DMS53 treated with DMSO at 0.1 percent for 48 hours (cell line): ENCODE measurements at regions not wholly inside any gene's neighbourhood (a gene's known extent, or its start where the extent isn't known, plus 50 kb on each side); places are given as distances from the start of the nearest gene placed in this dataset.
"Not testable (repeated sequence)": the region's sequence is repeated elsewhere in the genome, so short reads cannot be mapped to it uniquely, and the experiment has no call there.

Experiments
- DNase-seq: peaks from one replicate; lab custom pipeline; 2025; ENCODE audit not compliant: unreplicated experiment; lab: John Stamatoyannopoulos, UW

DNA sequence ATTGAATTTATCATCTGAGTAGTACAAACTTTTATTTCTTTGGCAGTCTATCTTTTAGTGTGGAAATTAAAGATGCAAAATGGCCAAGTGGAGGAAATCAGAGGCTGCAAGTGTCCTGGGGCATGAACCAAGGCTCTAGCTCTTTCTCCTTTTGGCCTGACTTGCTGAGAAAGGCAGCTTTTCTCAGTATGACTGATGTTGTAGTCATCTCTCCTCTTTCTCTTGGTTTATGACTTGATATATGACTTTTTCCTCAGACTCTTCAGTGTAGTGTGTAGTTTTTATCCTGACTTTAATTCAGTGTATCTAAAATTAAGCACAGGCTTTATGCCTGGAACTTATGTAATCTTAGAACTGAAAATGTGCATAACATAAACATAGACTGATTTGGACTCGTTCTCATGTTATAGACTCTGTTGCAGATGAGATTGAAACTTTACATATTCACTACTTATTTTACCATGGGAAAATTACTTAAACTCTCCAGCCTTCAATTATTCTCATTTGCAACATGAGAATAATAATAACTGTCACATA, 65.7 kb downstream of the SLITRK5 start:
- no peak for DNase-seq

GRCh38 chr13:87754097-87754496, 82.9 kb downstream of the SLITRK5 start:
- DNase-seq = no peak

DNA sequence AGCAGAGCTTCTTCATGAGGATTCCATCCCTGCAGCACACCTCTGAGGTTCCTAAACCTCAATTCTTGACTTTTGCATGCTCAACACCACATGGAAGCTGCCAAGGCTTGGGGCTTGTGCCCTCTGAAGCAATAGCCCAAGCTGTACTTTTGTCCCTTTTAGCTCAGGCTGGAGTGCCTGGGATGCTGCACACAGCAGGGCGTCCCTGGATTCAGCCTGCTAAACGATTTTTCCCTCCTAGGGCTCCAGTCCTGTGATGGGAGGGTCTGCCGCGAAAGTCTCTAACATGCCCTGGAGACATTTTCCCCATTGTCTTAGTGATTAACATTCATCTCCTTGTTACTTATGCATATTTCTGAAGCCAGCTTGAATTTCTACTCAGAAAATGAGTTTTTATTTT, 98.3 kb downstream of the SLITRK5 start:
- DNase-seq = no peak

DNA sequence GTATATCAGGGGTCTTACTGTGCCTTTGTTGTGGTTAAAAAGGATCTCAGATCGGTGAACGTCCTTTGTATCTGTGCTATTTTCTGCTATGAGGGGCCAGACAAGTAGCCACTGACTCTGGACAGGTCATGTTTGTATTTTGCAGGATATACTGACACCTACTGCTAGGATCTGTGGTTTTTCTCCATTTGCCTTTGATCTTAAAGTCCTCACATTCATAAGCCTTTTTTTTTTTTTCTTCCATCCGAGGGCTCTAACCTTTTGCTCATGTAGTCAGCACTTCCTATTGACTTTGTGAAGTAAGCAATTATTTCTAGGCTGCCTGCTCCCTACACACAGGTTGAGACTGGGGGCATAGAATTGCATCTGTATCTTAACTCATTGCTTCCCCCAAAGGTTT, 106.2 kb downstream of the SLITRK5 start:
- peak; percentile 10 for DNase-seq

- DNase-seq = no peak
These were observed 107.0 kb downstream of the SLITRK5 start for GRCh38 chr13:87778128-87778527.

- no peak for DNase-seq
These were observed 108.3 kb downstream of the SLITRK5 start for GRCh38 chr13:87779426-87779825.

- no peak for DNase-seq
These were observed 112.2 kb downstream of the SLITRK5 start for GRCh38 chr13:87783366-87783765.

- DNase-seq = no peak
These were observed 117.2 kb downstream of the SLITRK5 start for GRCh38 chr13:87788363-87788762.

DNA sequence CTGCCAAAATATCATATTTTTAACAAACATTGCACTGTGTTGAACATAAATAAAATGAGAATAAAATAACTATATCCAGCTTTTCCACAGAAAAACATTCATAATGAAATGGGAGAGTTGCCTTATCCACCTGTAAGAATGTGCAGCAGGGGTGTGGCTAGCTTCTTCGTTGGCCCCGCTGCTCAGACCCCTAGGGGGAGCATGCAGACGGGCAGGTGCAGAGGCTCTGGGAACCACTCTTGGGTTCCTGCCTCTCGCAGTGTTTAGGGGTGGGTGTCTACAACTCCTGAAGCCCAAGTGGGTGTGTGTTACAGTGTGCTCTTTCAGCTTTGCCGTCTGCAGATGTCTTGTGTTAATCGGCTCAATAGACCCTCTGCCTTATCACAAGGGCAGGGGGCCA, 121.7 kb downstream of the SLITRK5 start:
- DNase-seq = no peak

GRCh38 chr13:87798536-87798935, 127.4 kb downstream of the SLITRK5 start:
- no peak for DNase-seq

- no peak for DNase-seq
These were observed 139.2 kb downstream of the SLITRK5 start for GRCh38 chr13:87810391-87810801.

GRCh38 chr13:87810920-87811344, 139.8 kb downstream of the SLITRK5 start:
- DNase-seq = no peak

DNA sequence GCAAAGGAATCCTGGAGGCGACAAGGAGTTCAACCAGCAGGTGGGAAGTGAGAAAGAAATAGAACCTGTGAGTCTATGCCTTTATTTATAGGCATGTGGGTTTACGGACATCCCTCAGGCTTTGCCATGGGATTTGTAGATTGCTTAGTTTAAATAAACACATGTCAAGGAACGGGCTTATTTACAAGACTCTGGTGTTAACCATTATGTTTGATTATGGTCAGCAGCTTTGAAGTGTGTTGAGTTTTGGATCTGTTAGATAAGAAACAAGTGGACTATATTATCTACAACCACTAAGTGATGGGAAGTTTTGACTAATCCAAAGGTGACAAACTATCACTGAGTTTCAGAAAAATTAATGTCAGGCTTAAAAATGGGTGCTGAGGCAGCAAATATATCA, 143.2 kb downstream of the SLITRK5 start:
- DNase-seq = no peak

DNA sequence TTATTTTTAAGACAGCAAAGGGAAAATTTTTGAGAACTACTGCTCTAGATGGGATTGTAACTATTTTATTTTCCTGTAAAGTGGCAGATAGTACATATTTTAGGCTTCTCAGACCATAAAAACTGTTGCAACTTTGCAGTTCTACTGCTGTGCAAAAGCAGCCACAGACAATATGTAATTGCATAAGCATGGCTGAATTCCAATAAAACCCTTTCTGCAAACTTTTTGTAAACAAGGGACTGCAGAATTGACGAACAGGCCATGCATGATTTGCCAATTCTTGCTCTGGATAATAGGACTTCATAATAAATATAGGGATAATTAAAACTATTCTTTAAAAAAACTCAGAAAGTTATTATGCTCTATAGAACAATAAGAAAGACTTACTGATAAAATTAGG, 149.1 kb downstream of the SLITRK5 start:
- no peak for DNase-seq

DNA sequence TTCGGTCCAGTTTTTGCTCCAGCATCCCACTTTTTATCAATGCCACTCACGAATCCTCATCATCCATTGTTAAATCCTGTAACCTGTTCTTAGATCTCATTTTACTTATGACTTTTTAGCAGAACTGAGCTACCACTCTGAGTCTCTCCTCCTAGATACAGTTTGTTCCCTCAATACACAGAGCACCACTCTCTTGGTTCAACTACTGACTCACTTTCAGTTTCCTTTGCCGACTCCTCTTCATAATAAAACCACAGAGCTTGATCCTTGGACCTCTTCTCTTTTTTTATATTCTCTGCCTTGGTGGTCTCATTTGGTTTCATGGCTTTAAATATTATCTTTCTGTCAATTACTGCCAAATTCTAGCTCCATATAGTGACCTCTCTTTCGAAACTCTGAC, 150.3 kb downstream of the SLITRK5 start:
- DNase-seq = no peak

GRCh38 chr13:87826301-87826700, 155.1 kb downstream of the SLITRK5 start:
- DNase-seq = not testable (repeated sequence)

GRCh38 chr13:87827479-87827878, 156.3 kb downstream of the SLITRK5 start:
- DNase-seq = no peak

DNA sequence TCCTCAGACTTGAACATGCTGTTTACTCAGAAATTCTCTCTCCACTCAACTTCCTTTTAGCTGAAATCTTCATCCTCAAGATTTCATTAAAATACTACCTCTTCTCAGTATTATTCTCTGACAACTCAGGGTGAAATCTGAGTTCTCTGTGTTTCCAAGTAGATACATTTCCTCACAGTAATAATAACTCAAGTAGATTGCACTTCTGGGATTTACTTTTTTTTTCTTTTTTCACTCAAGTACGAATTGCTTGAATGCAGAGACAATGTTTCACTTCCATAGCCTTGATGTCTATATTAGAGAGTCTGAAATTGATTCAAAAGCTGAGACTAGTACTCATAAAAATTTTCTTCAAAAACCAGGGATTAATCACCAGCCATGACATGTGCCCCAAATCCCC, 166.4 kb downstream of the SLITRK5 start:
- DNase-seq = no peak

- DNase-seq = no peak
These were observed 166.8 kb downstream of the SLITRK5 start for GRCh38 chr13:87837946-87838345.

GRCh38 chr13:87851410-87851809, 180.2 kb downstream of the SLITRK5 start:
- no peak for DNase-seq

DNA sequence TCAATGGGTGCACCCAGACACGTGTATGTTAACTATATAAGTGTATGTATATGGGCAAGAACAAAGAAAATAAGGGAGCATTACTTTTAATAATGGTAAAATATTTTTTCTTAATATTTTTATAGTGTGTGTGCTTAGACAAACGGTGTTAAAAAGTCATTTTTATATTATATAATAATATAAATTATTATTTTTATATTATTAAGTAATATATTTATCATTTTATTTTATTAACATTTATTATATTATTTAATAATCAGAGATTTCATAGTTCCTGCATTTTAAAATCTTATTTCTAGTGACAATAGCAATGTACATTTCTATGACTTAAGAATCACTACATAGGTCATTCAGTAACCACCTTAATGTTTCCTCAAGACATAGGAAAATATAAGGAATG, 184.4 kb downstream of the SLITRK5 start:
- no peak for DNase-seq

DNA sequence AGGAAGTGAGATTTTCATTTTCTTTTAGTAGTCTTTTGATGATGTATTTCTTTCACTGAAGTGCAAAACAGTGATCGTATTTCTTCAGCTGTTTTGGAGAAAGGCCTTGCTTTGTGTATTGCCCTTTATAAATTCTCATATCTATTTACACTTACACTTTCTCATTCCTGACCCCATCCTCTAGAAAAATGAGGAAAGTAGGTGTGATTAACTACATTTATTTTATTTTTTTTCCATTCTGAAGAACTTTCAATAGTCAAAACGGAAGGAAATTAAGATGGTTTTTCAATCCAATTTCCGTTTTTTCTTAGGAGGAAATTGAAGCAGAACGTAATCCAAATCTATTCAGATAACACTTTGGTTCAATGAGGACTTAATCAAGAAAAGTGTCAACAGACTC, 188.1 kb downstream of the SLITRK5 start:
- no peak for DNase-seq

DNA sequence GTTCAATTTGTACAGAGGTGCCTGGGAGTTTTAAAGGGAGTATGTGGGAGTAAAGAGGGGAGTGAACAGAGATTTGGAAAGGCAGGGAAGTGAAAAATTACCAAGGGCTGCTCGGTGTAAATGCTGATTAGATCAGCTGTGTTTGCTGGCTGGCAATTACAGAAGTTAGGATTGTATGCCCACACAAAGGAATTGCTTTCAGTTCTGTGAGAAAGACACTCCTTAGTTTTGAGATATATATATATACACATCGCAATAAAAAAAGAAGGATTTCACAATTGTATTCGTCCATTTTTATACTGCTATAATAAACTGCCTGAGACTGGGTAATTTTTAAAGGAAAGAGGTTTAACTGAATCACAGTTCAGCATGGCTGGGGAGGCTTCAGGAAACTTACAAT, 196.3 kb downstream of the SLITRK5 start:
- DNase-seq = no peak

DNA sequence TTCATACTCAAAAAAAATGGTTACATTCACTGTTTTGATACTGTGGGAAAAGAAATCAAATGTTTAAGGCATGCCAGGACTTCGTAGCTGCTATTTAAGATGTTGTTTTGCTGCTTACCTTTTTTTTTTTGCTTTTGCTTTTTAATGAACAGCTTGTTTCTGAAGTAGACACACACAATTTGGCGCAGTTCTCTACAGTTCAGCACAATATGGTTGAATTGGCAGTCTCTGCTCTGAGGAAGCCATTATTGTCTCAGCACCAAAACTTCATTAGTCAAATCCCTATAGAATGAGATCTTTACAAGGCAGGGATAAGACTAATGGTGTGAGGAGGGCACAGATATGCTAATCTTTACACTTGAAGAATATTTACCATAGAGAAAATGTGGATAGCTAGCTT, 197.6 kb downstream of the SLITRK5 start:
- DNase-seq = no peak
